Karpas-422 (cell line): ENCODE measurements at regions not wholly inside any gene's neighbourhood (a gene's known extent, or its start where the extent isn't known, plus 50 kb on each side); places are given as distances from the start of the nearest gene placed in this dataset.
"Not testable (repeated sequence)": the region's sequence is repeated elsewhere in the genome, so short reads cannot be mapped to it uniquely, and the experiment has no call there.

Source experiments
- DNase-seq: peaks from one replicate; pipeline ENCODE4 v3.0.0-alpha.2; 2015
- H2AFZ ChIP-seq: fragments of 200-600 bp; sonication (generic); 2 replicates; pipeline ENCODE4 v1.6.1; 2014; ENCODE audit warnings: antibody characterized with exemption, low read length, mixed read lengths
- H3K27ac ChIP-seq: fragments of 200-600 bp; sonication (generic); 2 replicates; pipeline ENCODE4 v1.5.1; 2014; ENCODE audit warnings: mild to moderate bottlenecking, low read length, moderate library complexity
- H3K27me3 ChIP-seq: fragments of 200-600 bp; sonication (generic); 2 replicates; pipeline ENCODE4 v1.6.1; 2014; ENCODE audit warnings: low read length, mixed read lengths
- H3K36me3 ChIP-seq: fragments of 200-600 bp; sonication (generic); 2 replicates; pipeline ENCODE4 v1.6.1; 2014; ENCODE audit warnings: low read length, mixed read lengths; ENCODE audit not compliant: insufficient read depth
- H3K4me1 ChIP-seq: fragments of 200-600 bp; sonication (generic); 2 replicates; pipeline ENCODE4 v1.6.1; 2014; ENCODE audit warnings: mild to moderate bottlenecking, low read length, mixed read lengths
- H3K4me2 ChIP-seq: fragments of 200-600 bp; sonication (generic); 2 replicates; pipeline ENCODE4 v1.6.1; 2014; ENCODE audit warnings: low read length, low read depth, mild to moderate bottlenecking; ENCODE audit not compliant: poor library complexity, severe bottlenecking
- H3K4me3 ChIP-seq: fragments of 200-600 bp; sonication (generic); 2 replicates; pipeline ENCODE4 v1.5.1; 2014; ENCODE audit warnings: mild to moderate bottlenecking, antibody characterized with exemption, low read length, mixed read lengths
- H3K79me2 ChIP-seq: fragments of 200-600 bp; sonication (generic); 2 replicates; pipeline ENCODE4 v1.6.1; 2014; ENCODE audit warnings: mild to moderate bottlenecking, low read length, mixed read lengths
- H3K9ac ChIP-seq: fragments of 200-600 bp; sonication (generic); 2 replicates; pipeline ENCODE4 v1.6.0; 2014; ENCODE audit warnings: low read length
- H3K9me2 ChIP-seq: fragments of 200-600 bp; sonication (generic), shearing (Covaris generic); replicated peaks from 2 replicates; pipeline ENCODE4 v1.6.0; 2014; ENCODE audit warnings: mild to moderate bottlenecking, low read length, moderate library complexity; ENCODE audit not compliant: insufficient read depth
- H3K9me3 ChIP-seq: fragments of 300-700, 200-600 bp; sonication (generic); 2 replicates; pipeline ENCODE4 v1.6.1; 2014; ENCODE audit warnings: low read length, mixed read lengths
- H4K20me1 ChIP-seq: fragments of 200-600 bp; sonication (generic); 2 replicates; pipeline ENCODE4 v1.6.1; 2014; ENCODE audit warnings: mild to moderate bottlenecking, antibody characterized with exemption, low read length, low read depth; ENCODE audit not compliant: insufficient read depth

DNA sequence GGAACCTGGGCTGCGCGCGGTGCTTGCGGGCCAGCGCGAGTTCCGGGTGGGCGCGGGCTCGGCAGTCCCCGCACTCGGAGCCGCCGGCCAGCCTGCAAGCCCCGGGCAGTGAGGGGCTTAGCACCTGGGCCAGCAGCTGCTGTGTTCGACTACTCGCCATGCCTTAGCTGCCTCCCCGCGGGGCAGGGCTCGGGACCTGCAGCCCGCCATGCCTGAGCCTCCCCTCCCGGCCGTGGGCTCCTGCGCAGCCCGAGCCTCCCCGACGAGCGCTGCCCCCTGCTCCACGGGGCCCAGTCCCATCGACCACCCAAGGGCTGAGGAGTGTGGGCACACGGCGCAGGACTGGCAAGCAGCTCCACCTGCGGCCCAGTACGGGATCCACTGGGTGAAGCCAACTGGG lies 77.1 kb downstream of the SPRING1 start:
- H4K20me1 ChIP-seq, H2AFZ ChIP-seq, H3K27me3 ChIP-seq, H3K9me2 ChIP-seq, H3K9ac ChIP-seq, DNase-seq, H3K27ac ChIP-seq, H3K36me3 ChIP-seq, H3K79me2 ChIP-seq, H3K9me3 ChIP-seq, H3K4me2 ChIP-seq, H3K4me3 ChIP-seq, H3K4me1 ChIP-seq: not testable (repeated sequence)

DNA sequence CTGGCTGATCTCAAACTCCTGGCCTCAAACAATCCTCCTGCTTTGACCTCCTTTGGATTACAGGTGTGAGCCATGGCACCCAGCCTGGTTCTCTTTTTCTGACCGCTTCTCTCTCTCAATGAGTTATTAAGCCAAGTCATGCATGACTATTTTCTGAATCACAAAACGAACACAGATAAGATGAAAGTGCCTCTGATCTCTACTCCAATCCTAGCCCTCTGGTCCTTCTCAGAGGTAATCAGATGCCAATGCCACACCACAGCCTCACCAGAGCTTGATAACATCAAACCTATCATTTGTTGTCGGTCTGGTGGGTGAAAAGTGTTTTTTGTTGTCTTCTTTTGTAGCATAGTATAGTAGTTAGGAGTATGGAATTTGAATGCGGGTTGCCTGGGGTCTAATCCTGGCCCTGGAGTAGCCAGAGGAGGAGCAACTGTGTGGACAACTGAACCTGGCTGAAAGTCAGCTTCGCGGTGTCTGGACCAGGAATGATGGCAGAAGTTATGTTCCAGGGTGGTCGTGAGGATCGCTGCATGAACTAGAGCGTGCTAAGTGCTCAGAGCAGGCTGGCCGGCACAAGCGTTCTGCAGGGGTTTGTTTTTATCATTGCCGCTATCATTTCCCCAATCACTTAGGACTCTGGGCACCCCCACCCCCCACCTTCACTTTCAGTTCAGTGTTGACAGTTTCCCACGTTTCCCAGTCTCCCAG lies 77.9 kb downstream of the SPRING1 start:
- Histone ChIP-seq H2AFZ (no peak overlapping the region), H3K27me3 (no peaks in the 10 kb centered on the region), H3K4me2 (no peak overlapping the region), H3K9ac (no peak overlapping the region), H4K20me1 (no peaks in the 10 kb centered on the region), H3K9me3 (no peaks in the 10 kb centered on the region), H3K36me3 (no peaks in the 10 kb centered on the region), H3K9me2 (no peaks in the 10 kb centered on the region), H3K4me3 (no peak overlapping the region), H3K79me2 (no peaks in the 10 kb centered on the region), H3K27ac (no peak overlapping the region), H3K4me1 (peaks cover 5% of the 10 kb centered on the region; the same call in 1 of the 2 replicates)
- DNase-seq, result no peak

DNA sequence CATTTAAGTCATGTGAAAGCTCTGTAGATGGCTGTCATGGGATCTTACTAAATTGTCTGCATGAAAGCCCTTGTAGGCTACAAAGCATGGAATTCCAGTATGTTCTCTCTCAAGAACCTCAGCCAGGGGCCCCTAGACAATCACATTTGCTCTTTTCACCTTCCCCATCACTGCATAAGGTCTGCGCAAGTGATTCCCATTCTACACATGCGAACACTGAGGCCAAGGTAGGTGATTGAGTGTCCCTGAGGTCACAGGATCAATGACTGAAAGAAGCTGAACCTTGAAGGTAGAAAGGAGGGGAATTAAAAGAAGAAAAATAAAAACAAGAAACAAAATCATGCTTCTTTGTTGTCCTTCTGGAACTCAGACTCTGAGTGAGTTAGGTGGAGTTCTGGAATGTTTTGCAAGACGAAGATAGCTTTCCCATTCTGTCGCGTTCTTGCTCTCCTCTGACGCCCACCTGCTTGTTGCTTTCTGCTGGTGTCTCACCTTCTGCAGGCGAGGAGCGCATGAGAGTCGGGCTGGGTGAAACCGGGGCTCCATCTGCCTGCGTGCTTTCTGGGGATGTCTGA lies 79.9 kb downstream of the SPRING1 start:
- Histone ChIP-seq H3K36me3 (no peaks in the 10 kb centered on the region), H3K27ac (no peak overlapping the region), H2AFZ (no peak overlapping the region), H4K20me1 (no peaks in the 10 kb centered on the region), H3K27me3 (no peaks in the 10 kb centered on the region), H3K9me3 (no peaks in the 10 kb centered on the region), H3K4me3 (no peak overlapping the region), H3K9me2 (no peaks in the 10 kb centered on the region), H3K9ac (no peak overlapping the region), H3K79me2 (no peaks in the 10 kb centered on the region), H3K4me1 (peaks cover 5% of the 10 kb centered on the region; the same call in 1 of the 2 replicates), H3K4me2 (no peak overlapping the region)
- no peak for DNase-seq

DNA sequence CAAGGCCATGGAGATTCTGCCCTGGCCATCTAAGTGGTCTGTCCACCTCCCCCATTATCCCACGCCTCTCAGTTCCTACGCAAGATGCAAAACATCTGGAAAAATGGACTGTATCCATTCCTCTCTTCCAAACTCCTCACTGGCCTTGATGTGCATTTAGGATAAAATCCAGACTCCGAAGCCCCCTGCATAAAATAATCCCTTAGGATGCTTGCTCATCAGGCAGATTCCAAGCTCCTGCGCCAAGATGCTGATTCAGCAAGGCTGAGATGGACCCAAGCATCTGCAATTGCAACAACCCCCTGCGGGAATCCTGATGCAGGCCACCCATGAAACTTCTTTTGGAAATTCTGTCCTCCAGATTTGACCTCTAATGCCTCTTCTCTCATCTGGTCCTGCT lies 81.6 kb downstream of the SPRING1 start:
- H4K20me1 ChIP-seq, result no peaks in the 10 kb centered on the region
- H3K36me3 ChIP-seq, result no peaks in the 10 kb centered on the region
- H3K79me2 ChIP-seq, result no peaks in the 10 kb centered on the region
- DNase-seq, result no peak
- no peak overlapping the region for H3K9ac ChIP-seq
- no peaks in the 10 kb centered on the region for H3K9me2 ChIP-seq
- no peak overlapping the region for H2AFZ ChIP-seq
- peaks cover 5% of the 10 kb centered on the region; the same call in 1 of the 2 replicates for H3K4me1 ChIP-seq
- H3K9me3 ChIP-seq, result no peaks in the 10 kb centered on the region
- H3K4me3 ChIP-seq, result no peak overlapping the region
- H3K27ac ChIP-seq, result no peak overlapping the region
- no peak overlapping the region for H3K4me2 ChIP-seq
- no peaks in the 10 kb centered on the region for H3K27me3 ChIP-seq

DNA sequence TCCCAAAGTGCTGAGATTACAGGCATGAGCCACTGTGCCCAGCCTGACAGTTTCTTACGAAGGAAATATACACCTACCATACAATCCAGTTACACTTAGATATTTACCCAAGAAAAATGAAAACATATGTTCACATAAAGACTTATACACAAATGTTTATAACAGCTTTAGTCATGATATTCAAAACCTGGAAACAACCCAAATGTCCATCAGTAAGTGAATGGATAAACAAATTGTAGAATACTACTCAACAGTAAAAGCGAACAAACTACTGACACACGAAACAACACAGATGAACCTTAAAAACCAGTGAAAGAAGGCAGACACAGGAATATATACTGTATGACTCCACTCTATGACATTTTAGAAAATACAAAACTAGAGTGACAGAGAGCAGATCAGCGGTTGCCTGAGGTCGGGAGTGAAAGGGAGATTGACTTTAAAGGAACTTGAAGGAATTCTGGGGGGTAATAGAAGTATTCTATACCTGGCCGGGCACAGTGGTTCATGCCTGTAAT lies 83.6 kb downstream of the SPRING1 start:
- no peaks in the 10 kb centered on the region; the same call in 1 of the 2 replicates for H3K4me1 ChIP-seq
- H3K4me3 ChIP-seq, result no peak overlapping the region
- no peak overlapping the region for H2AFZ ChIP-seq
- no peaks in the 10 kb centered on the region for H3K9me3 ChIP-seq
- H3K79me2 ChIP-seq, result no peaks in the 10 kb centered on the region
- DNase-seq, result no peak
- H4K20me1 ChIP-seq, result no peaks in the 10 kb centered on the region
- H3K9ac ChIP-seq, result no peak overlapping the region
- no peak overlapping the region for H3K27ac ChIP-seq
- H3K36me3 ChIP-seq, result no peaks in the 10 kb centered on the region
- no peak overlapping the region for H3K4me2 ChIP-seq
- H3K9me2 ChIP-seq, result no peaks in the 10 kb centered on the region
- H3K27me3 ChIP-seq, result no peaks in the 10 kb centered on the region; the same call in 1 of the 2 replicates

DNA sequence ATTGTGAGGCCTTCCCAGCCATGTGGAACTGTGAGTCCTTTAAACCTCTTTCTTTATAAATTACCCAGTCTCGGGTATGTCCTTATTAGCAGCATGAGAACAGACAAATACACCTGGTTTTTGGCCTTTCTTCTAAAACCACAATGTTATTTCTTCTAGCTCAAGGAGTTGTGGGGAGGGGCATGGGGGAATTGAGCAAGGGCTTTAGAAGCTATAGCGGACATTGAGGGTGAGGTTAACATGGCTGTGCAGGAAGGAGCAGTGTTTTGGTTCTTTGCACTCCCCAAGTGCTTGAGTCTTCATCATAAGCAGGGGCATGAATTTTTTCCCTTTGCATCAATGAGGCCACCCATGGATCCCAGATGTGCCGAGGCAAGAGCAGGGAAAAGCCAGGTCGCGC lies 86.8 kb downstream of the SPRING1 start:
- H3K27me3 ChIP-seq, result no peaks in the 10 kb centered on the region; the same call in 1 of the 2 replicates
- H4K20me1 ChIP-seq, result no peaks in the 10 kb centered on the region
- no peak overlapping the region for H2AFZ ChIP-seq
- H3K27ac ChIP-seq, result no peak overlapping the region
- no peak overlapping the region for H3K9ac ChIP-seq
- no peaks in the 10 kb centered on the region for H3K9me3 ChIP-seq
- H3K4me1 ChIP-seq, result no peaks in the 10 kb centered on the region; the same call in 1 of the 2 replicates
- H3K36me3 ChIP-seq, result no peaks in the 10 kb centered on the region
- H3K79me2 ChIP-seq, result no peaks in the 10 kb centered on the region
- no peak overlapping the region for H3K4me3 ChIP-seq
- no peak for DNase-seq
- H3K4me2 ChIP-seq, result no peak overlapping the region
- no peaks in the 10 kb centered on the region for H3K9me2 ChIP-seq

DNA sequence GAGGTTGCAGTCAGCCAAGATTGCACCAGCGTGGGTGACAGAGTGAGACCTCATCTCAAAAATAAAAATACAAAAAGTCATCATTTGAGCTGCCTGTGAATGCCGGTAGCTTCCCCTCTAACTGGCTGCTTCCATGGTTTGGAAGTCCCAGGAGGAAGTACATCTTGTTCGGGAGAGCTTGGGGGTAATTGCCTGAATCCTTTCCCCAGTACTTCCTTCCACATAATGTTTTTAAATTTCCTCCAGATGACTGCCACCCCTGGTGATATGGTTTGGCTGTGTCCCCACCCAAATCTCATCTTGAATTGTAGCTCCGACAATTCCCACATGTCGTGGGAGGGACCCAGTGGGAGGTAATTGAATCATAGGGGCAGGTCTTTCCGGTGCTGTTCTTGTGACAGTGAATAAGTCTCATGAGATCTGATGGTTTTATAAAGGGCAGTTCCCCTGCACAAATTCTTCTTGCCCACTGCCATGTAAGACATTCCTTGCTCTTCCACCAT lies 87.2 kb downstream of the SPRING1 start:
- H3K9me3 ChIP-seq, result no peaks in the 10 kb centered on the region
- no peak overlapping the region for H3K27ac ChIP-seq
- no peaks in the 10 kb centered on the region for H3K79me2 ChIP-seq
- H3K4me1 ChIP-seq, result peaks cover under 1% of the 10 kb centered on the region
- no peaks in the 10 kb centered on the region for H3K36me3 ChIP-seq
- no peaks in the 10 kb centered on the region for H4K20me1 ChIP-seq
- H3K4me3 ChIP-seq, result no peak overlapping the region
- no peak for DNase-seq
- H3K27me3 ChIP-seq, result no peaks in the 10 kb centered on the region; the same call in 1 of the 2 replicates
- H2AFZ ChIP-seq, result no peak overlapping the region
- no peak overlapping the region for H3K9ac ChIP-seq
- H3K4me2 ChIP-seq, result no peak overlapping the region
- no peaks in the 10 kb centered on the region for H3K9me2 ChIP-seq

DNA sequence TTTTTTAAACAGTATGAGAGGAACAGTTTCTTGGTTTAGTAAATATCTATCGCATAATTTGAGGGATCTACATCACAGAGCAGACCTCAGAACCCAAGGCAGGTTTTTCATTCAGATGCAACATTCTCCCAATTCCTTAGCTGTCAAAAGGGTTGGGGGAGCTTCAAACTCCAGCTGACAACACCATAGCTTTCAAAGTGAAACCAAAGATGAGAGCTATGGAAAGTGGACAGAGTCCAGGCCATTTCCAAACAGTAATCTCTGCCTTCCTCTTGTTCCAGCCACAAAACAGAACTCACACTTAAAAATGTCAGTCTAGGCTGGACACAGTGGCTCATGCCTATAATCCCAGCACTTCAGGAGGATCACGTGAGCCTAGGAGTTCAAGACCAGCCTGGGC lies 87.8 kb downstream of the SPRING1 start:
- no peak overlapping the region for H3K9ac ChIP-seq
- no peaks in the 10 kb centered on the region for H3K9me2 ChIP-seq
- no peaks in the 10 kb centered on the region for H3K79me2 ChIP-seq
- H3K9me3 ChIP-seq, result no peaks in the 10 kb centered on the region
- H3K27ac ChIP-seq, result no peak overlapping the region
- H3K36me3 ChIP-seq, result no peaks in the 10 kb centered on the region
- H3K4me3 ChIP-seq, result no peak overlapping the region
- H3K27me3 ChIP-seq, result no peaks in the 10 kb centered on the region; the same call in 1 of the 2 replicates
- peaks cover 6% of the 10 kb centered on the region for H3K4me1 ChIP-seq
- DNase-seq, result no peak
- no peaks in the 10 kb centered on the region for H4K20me1 ChIP-seq
- no peak overlapping the region for H3K4me2 ChIP-seq
- no peak overlapping the region for H2AFZ ChIP-seq
